Activated CD8-positive, alpha-beta T cell treated with anti-CD3 and anti-CD28 coated beads, Interleukin-2, amount 10 ng/mL, durations not matched to agents 7 days and 5 days (primary cell): ENCODE measurements at regions not wholly inside any gene's neighbourhood (a gene's known extent, or its start where the extent isn't known, plus 50 kb on each side); places are given as distances from the start of the nearest gene placed in this dataset.
A peak's percentile ranks its signal among the peaks of the same experiment; 100 is the strongest.

Experiments used
- ATAC-seq: fragments of 150-1000 bp; cut with Tn5 transposase; one replicate; pipeline ENCODE4 v1.10.0; 2021; ENCODE audit warnings: moderate library complexity
- CTCF ChIA-PET: fragments of 350-600 bp; sonication (Branson Sonifier 250); formaldehyde crosslinking; loops from one replicate; lab custom pipeline; 2021; ENCODE audit warnings: antibody characterized with exemption; lab: Charles Lee
- POLR2A ChIA-PET: fragments of 350-600 bp; sonication (Branson Sonifier 250); formaldehyde crosslinking; loops from one replicate; lab custom pipeline; 2021; ENCODE audit warnings: antibody characterized with exemption; lab: Charles Lee
- DNase-seq: peaks from one replicate; pipeline ENCODE4 v3.0.0-alpha.2; 2020
- H3K27ac Mint-ChIP-seq: one replicate; pipeline ENCODE4 v1.8.0; 2021; ENCODE audit warnings: mild to moderate bottlenecking, mixed read lengths
- H3K27me3 Mint-ChIP-seq: one replicate; pipeline ENCODE4 v1.8.0; 2021; ENCODE audit warnings: low read depth, mixed read lengths
- H3K36me3 Mint-ChIP-seq: one replicate; pipeline ENCODE4 v1.8.0; 2021; ENCODE audit warnings: low read depth, mixed read lengths
- H3K4me1 Mint-ChIP-seq: one replicate; pipeline ENCODE4 v1.8.0; 2021; ENCODE audit warnings: low read depth, mixed read lengths
- H3K4me3 Mint-ChIP-seq: one replicate; pipeline ENCODE4 v1.8.0; 2021; ENCODE audit warnings: mild to moderate bottlenecking, mixed read lengths
- H3K9me3 Mint-ChIP-seq: one replicate; pipeline ENCODE4 v1.8.0; 2022; ENCODE audit warnings: mixed read lengths; ENCODE audit not compliant: insufficient read depth

DNA sequence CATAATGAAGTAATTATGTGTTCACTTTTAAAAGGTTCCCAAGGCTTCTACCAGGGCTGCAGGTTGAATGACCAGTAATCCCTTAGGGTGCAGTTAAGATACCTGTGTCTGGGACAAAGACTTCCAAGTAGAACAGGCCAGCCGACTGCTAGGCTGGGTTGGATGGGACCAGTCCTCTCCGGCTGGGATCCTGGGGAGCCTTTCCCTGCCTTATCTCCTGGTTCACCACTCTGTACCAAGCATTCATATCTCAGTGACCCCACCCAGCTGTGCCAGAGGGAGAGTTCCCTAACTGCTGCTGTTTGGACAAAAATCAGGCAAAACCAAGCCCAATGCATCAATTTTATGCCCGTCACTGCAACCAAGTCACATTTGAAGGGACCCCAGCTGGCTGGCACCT, 116.2 kb upstream of the ATP1A1 start:
- DNase-seq, result no peak
- ChIA-PET POLR2A (no interaction called here), CTCF (interaction anchor here (0.9 to 1.1 kb wide), 3 partner anchors 118 to 243 kb away, joined by 3 to 4 read pairs (median 3); no protein-coding TSS in a partner anchor)

DNA sequence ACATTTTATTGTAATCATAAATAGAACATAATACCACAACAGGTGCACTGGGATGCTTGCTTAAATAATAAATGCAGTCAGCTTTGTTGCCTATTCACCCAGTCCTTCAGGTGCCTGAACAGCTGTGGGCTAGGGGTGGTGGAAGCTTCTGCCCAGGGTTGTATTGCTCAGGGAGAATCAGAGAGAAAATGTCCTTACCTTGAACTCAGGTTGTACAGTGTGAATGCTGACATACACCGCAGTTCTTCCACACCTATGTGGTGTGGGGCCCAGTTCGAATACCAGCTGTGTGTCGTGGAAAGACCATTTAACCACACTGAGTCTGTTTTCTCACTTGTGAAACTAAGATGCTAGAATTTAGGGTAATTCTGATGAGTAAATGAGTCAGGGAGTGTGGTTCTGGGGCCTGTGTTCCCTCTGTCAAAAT, 115.7 kb upstream of the ATP1A1 start:
- H3K4me1 Mint-ChIP-seq, result peaks cover 47% of the 10 kb centered on the region
- H3K27ac Mint-ChIP-seq, result no peak overlapping the region
- ATAC-seq (peak; percentile 35), DNase-seq (peak; percentile 39)
- no peaks in the 10 kb centered on the region for H3K9me3 Mint-ChIP-seq
- no peaks in the 10 kb centered on the region for H3K36me3 Mint-ChIP-seq
- no peak overlapping the region for H3K4me3 Mint-ChIP-seq
- no peaks in the 10 kb centered on the region for H3K27me3 Mint-ChIP-seq
- ChIA-PET CTCF (interaction anchor here (0.9 to 1.0 kb wide), 2 partner anchors 118 to 227 kb away, joined by 3 read pairs; no protein-coding TSS in a partner anchor), POLR2A (no interaction called here)

More for the DNA sequence above, 116.2 kb upstream of the ATP1A1 start:
- no peak for ATAC-seq
- no peaks in the 10 kb centered on the region for H3K27me3 Mint-ChIP-seq
- no peak overlapping the region for H3K4me3 Mint-ChIP-seq
- no peak overlapping the region for H3K27ac Mint-ChIP-seq
- peaks cover 45% of the 10 kb centered on the region for H3K4me1 Mint-ChIP-seq
- no peaks in the 10 kb centered on the region for H3K36me3 Mint-ChIP-seq
- H3K9me3 Mint-ChIP-seq, result no peaks in the 10 kb centered on the region

DNA sequence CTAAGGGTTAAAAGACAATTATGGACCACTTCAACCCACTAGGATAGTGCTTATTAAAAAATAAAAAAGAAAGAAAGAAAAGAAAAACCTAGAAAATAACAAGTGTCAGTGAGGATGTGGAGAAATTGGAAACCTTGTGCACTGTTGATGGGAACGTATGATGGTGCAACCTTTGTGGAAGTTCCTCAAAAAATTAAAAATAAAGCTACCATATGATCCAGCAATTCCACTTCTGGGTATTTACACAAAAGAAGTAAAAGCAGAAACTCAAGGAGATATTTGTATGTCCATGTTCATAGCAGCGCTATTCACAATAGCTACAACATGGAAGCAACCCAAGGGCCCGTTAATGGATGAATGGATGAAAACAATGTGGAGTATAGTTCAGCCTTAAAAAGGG, 115.2 kb upstream of the ATP1A1 start:
- no peaks in the 10 kb centered on the region for H3K27me3 Mint-ChIP-seq
- no peaks in the 10 kb centered on the region for H3K9me3 Mint-ChIP-seq
- no peaks in the 10 kb centered on the region for H3K36me3 Mint-ChIP-seq
- peaks cover 48% of the 10 kb centered on the region for H3K4me1 Mint-ChIP-seq
- no peak overlapping the region for H3K27ac Mint-ChIP-seq
- ChIA-PET CTCF (interaction anchor here (0.9 kb wide), 1 partner anchor 119 kb away, joined by 3 read pairs; no protein-coding TSS in a partner anchor), POLR2A (no interaction called here)
- no peak overlapping the region for H3K4me3 Mint-ChIP-seq
- DNase-seq (no peak), ATAC-seq (no peak)

DNA sequence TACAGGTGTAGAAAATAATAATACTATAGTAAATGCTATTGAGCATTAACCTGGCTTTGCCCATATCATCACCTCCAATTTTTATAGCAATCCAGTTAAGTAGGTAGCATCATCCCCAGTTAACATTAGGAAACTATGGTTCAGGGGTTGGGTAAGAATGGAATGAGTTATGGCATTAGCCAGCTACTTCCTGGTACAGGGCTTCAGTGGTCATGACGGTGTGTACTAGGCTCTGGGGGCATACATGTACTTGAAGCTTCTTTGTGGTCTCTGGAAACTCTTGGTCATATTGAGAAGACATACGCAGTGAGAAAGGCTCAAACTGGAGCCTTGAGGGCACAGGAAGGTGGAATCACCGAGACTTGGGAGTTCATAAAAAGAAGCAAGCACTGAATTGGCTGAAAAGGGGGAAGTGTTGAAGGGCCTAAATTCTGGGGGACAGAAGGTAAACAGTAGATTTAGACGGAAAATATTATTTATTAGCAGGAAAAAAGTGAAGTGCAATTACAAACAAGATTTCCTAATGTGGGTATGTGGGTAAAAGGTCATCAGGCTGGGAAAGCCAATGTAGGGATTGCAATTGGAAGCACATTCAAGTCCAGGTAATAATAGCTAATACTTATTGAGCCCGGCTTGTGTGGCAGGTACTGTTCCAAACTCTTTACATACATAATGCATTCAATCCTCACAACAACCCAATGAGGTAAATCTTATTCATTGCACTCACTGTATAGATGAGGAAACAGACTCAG, 114.2 kb upstream of the ATP1A1 start:
- Mint-ChIP-seq H3K4me3 (no peak overlapping the region), H3K36me3 (no peaks in the 10 kb centered on the region), H3K9me3 (no peaks in the 10 kb centered on the region), H3K4me1 (peaks cover 48% of the 10 kb centered on the region), H3K27me3 (no peaks in the 10 kb centered on the region), H3K27ac (no peak overlapping the region)
- ATAC-seq, result no peak
- DNase-seq, result no peak
- CTCF ChIA-PET, result interaction anchor here (1.1 kb wide), 1 partner anchor 227 kb away, joined by 6 read pairs; no protein-coding TSS in a partner anchor
- POLR2A ChIA-PET, result no interaction called here

DNA sequence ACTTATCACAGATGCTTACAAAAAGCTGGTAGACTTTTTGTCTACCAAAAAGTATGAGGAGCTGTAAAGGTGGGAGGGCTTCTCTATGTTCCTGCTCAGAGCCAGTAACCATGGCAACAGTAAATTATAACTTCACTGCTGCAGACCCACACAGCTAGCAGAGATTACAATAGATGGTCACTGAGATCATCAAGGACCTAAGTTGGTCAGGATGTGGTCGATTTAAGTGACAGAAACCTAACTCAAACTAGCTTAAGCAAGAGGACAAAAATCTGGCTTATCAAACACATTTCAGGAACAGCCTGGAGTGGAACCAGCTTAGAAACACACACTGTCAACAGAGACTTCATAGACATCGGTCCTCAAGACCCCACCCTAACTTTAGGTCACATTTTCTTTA, 113.4 kb upstream of the ATP1A1 start:
- peak; percentile 76 for ATAC-seq
- ChIA-PET POLR2A (no interaction called here), CTCF (interaction anchor here (0.7 to 1.4 kb wide), 4 partner anchors 91 to 226 kb away, joined by 3 to 6 read pairs (median 4); no protein-coding TSS in a partner anchor)
- Mint-ChIP-seq H3K4me1 (peaks cover 47% of the 10 kb centered on the region), H3K9me3 (no peaks in the 10 kb centered on the region), H3K4me3 (no peak overlapping the region), H3K27me3 (no peaks in the 10 kb centered on the region), H3K36me3 (no peaks in the 10 kb centered on the region), H3K27ac (no peak overlapping the region)
- peak; percentile 41 for DNase-seq

DNA sequence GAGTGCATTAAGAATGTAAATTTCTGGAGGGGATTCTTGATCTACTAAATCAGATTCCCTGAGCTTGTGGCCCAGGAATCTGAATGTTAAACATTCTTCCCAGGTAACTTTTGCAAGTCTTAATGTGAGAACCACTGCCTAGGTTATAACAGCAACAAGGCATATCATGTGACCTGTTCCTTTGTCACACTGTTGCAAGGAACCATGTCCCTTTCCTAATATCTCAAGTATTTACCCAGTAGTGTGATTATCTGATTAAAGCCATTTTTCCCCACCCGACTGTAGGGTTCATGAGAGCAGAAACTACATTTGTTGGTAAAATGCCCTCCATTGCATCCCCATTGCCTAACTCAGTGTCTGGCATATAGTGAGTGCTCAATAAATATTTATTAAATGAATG, 112.9 kb upstream of the ATP1A1 start:
- H3K4me1 Mint-ChIP-seq, result peaks cover 43% of the 10 kb centered on the region
- H3K27ac Mint-ChIP-seq, result no peak overlapping the region
- ATAC-seq (no peak), DNase-seq (no peak)
- POLR2A ChIA-PET, result no interaction called here
- no peaks in the 10 kb centered on the region for H3K27me3 Mint-ChIP-seq
- CTCF ChIA-PET, result interaction anchor here (0.7 to 1.4 kb wide), 4 partner anchors 92 to 225 kb away, joined by 3 to 6 read pairs (median 4); no protein-coding TSS in a partner anchor
- no peaks in the 10 kb centered on the region for H3K9me3 Mint-ChIP-seq
- H3K4me3 Mint-ChIP-seq, result no peak overlapping the region
- no peaks in the 10 kb centered on the region for H3K36me3 Mint-ChIP-seq

DNA sequence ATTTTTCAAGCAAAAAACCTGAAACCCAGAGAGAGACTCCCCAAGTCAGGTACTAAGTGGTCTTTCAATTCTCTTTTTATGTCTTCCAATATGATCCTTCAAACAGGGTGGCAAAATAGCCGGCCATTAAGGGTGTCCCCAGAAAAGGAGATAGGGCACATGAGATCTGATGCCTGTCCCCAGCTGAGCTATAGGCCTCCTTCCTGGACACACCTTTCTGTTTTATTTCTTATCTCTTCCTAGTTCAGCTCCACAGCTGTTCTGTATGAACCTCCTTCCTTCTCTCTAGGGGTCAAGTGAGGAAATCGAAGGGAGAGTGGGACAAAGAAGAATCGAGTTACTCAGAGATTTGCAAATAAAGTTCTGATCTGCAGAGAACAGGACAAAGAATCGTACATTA, 112.4 kb upstream of the ATP1A1 start:
- Mint-ChIP-seq H3K27ac (no peak overlapping the region), H3K9me3 (no peaks in the 10 kb centered on the region), H3K27me3 (no peaks in the 10 kb centered on the region), H3K4me3 (no peak overlapping the region), H3K36me3 (no peaks in the 10 kb centered on the region), H3K4me1 (peaks cover 39% of the 10 kb centered on the region)
- POLR2A ChIA-PET, result no interaction called here
- ATAC-seq (no peak), DNase-seq (no peak)
- CTCF ChIA-PET, result interaction anchor here (0.7 to 1.4 kb wide), 3 partner anchors 92 to 121 kb away, joined by 3 to 4 read pairs (median 4); no protein-coding TSS in a partner anchor

DNA sequence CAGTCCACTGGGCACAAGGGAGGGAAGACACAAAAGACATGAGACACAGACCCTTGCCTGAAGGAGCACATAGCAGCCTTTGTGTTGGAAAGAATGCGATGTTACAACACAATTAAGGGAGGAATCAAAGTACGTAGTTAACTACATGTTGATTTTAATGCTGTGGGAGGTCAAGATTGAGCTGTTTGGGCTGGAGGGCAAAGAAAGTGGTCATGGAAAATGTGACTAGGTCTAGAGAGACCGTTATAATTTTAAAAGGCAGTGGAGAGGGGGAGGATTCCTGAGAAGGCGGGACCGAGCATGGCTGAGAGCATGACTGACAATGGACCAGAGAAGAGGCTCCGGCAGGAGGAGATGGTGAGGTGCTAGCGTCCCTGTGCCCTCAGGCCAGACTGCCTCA, 111.8 kb upstream of the ATP1A1 start:
- CTCF ChIA-PET, result no interaction called here
- Mint-ChIP-seq H3K4me1 (peaks cover 39% of the 10 kb centered on the region), H3K36me3 (no peaks in the 10 kb centered on the region), H3K27ac (no peak overlapping the region), H3K9me3 (no peaks in the 10 kb centered on the region), H3K27me3 (no peaks in the 10 kb centered on the region), H3K4me3 (no peak overlapping the region)
- no peak for DNase-seq
- POLR2A ChIA-PET, result no interaction called here
- ATAC-seq, result no peak

DNA sequence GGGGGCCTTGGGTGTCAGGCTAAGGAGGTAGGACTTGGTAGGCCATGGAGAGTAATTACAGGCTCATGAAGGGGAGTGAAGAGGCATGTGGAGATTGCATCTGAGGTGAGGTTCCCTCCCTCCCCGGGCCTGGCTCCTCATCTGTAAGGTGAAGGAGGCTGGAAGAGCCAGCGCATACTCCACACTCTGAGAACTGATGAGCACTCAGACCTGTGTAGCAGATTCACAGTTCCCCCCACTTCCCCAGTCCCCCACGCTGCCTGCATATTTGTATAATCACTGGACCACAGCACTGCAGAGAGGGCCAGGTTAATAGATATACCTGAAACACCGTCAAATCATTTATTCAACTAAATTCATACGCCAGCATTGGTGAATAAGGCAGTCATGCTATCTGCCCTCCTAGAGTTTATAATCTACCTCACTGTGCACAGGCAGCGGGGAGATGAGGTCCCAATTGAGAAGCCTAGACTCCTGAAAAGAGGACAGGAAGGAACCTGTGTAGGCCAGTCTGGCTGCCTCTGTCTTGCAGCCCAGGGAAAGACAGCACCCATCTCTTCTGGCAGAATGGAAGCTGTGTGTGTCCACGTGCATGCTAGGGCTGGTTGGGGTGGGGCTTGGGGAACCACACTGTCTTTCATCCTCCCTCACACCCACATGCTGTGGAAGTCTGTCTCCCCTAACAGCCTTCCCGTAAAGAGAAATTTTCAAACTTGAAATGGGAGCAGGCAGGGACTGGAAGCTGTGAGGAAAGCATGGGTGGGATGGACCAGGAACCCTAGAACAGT, 110.6 kb upstream of the ATP1A1 start:
- no peak overlapping the region for H3K27ac Mint-ChIP-seq
- H3K36me3 Mint-ChIP-seq, result no peaks in the 10 kb centered on the region
- ATAC-seq, result no peak
- ChIA-PET CTCF (no interaction called here), POLR2A (no interaction called here)
- H3K4me1 Mint-ChIP-seq, result peaks cover 34% of the 10 kb centered on the region
- H3K9me3 Mint-ChIP-seq, result no peaks in the 10 kb centered on the region
- DNase-seq, result no peak
- H3K27me3 Mint-ChIP-seq, result no peaks in the 10 kb centered on the region
- H3K4me3 Mint-ChIP-seq, result no peak overlapping the region

DNA sequence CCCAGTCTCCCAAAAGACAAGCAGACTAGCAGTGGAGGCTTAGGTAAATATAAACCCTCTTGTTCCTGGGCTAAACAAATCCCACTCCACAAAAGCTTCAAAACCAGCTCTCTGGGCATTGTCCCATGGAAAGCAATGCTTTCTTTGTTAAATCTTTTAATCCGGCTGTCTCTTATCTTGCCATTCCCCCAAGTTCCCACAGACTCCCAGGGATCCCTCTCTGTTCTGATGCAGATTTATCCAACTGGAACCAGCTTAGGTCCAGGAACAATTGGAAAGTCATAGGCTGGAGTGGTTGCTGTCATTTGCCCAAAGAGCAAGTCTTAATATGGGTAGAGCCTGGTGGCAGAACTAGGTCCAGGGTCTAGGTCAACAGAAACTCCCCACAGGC, 110.1 kb upstream of the ATP1A1 start:
- DNase-seq, result no peak
- Mint-ChIP-seq H3K9me3 (no peaks in the 10 kb centered on the region), H3K4me3 (no peak overlapping the region), H3K36me3 (no peaks in the 10 kb centered on the region), H3K27me3 (no peaks in the 10 kb centered on the region), H3K4me1 (peaks cover 28% of the 10 kb centered on the region), H3K27ac (no peak overlapping the region)
- ATAC-seq, result no peak
- ChIA-PET POLR2A (no interaction called here), CTCF (no interaction called here)

DNA sequence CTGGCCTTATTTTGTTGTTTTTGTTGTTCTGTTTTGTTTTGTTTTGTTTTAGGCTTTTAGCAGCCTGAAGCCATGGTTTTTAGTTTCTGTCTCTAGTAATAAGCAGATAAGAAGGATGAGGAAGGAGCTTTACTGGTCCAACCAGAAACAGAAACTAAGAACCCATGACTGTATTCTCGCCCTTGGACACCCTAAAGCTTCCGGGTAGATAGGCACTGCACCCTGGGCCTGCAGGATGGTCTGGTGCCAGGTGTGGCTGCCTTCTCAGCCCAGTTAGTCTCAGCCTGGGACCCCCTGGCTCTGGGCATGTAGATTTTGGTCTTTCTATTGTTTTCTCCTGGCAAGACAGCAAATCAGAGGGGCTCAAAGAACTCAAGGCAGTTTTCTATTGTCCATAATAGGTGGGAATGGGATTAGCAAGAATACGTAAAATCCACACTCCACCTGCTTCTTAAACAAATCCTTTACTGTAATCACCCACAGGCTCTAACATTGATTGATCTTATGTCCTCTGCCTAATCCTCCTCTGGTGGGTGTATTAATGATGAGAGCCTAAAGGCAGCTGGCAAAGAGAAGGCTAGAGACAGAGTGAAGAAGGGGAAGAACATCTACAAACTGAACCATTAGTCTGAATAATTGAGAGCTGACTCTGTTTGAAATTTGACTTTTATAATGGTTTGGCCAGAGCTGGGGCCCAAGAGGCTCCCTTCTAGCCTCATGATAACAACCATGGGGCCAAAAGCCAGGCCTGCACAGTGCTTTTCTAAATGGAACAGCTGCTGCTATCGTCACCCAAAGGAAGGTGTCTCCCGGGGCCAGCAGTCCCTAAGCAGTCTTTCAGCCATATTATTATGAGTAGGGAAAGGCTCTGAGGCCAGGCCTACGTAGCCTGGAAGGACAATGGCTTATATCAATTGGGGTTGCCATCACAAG, 106.8 kb upstream of the ATP1A1 start:
- H3K27ac Mint-ChIP-seq, result no peak overlapping the region
- H3K27me3 Mint-ChIP-seq, result no peaks in the 10 kb centered on the region
- ATAC-seq, result no peak
- no peak for DNase-seq
- ChIA-PET CTCF (interaction anchor here (1.0 to 1.4 kb wide), 2 partner anchors 10 to 219 kb away, joined by 3 to 4 read pairs; no protein-coding TSS in a partner anchor), POLR2A (interaction anchor here (0.6 kb wide), 1 partner anchor 189 kb away, joined by 3 read pairs; no protein-coding TSS in a partner anchor)
- H3K9me3 Mint-ChIP-seq, result no peaks in the 10 kb centered on the region
- H3K36me3 Mint-ChIP-seq, result no peaks in the 10 kb centered on the region
- H3K4me3 Mint-ChIP-seq, result no peak overlapping the region
- H3K4me1 Mint-ChIP-seq, result peaks cover 3% of the 10 kb centered on the region
